ENCODE measurements at regions not wholly inside any gene's neighbourhood (a gene's known extent, or its start where the extent isn't known, plus 50 kb on each side); places are given as distances from the start of the nearest gene placed in this dataset.

- TF ChIP-seq EP300 (IDR thresholded peaks at IDR 0.05) (no peak), CTCF (IDR thresholded peaks at IDR 0.05) (no peak), POLR2A (IDR thresholded peaks at IDR 0.05) (no peak)
These were observed 216.0 kb downstream of the SAMD5 start for GRCh38 chr6:147724454-147724853.

Measured in tibial nerve (tissue), 4 donors.